ENCODE measurements at regions not wholly inside any gene's neighbourhood (a gene's known extent, or its start where the extent isn't known, plus 50 kb on each side); places are given as distances from the start of the nearest gene placed in this dataset.
"Not testable (repeated sequence)": the region's sequence is repeated elsewhere in the genome, so short reads cannot be mapped to it uniquely, and the experiment has no call there.

- no peak for DNase-seq (ENCODE audit: extremely low read depth, low read depth, low spot score)
These were observed 255.9 kb upstream of the SULF2 start for GRCh38 chr20:48041078-48041780.

GRCh38 chr20:48040491-48040890 lies 255.2 kb upstream of the SULF2 start:
- no peak for DNase-seq (ENCODE audit: extremely low read depth, low read depth, low spot score)

GRCh38 chr20:48040051-48040450 lies 254.8 kb upstream of the SULF2 start:
- DNase-seq (ENCODE audit: extremely low read depth, low read depth, low spot score) = no peak

- no peak for DNase-seq (ENCODE audit: extremely low read depth, low read depth, low spot score)
These were observed 254.2 kb upstream of the SULF2 start for GRCh38 chr20:48039514-48039913.

GRCh38 chr20:48038713-48039112 lies 253.4 kb upstream of the SULF2 start:
- no peak for DNase-seq (ENCODE audit: extremely low read depth, low read depth, low spot score)

GRCh38 chr20:48037798-48038197 lies 252.5 kb upstream of the SULF2 start:
- DNase-seq (ENCODE audit: extremely low read depth, low read depth, low spot score) = not testable (repeated sequence)

- no peak for DNase-seq (ENCODE audit: extremely low read depth, low read depth, low spot score)
These were observed 250.9 kb upstream of the SULF2 start for GRCh38 chr20:48035961-48036731.

GRCh38 chr20:48034751-48035150 lies 249.5 kb upstream of the SULF2 start:
- DNase-seq (ENCODE audit: extremely low read depth, low read depth, low spot score) = no peak

- DNase-seq (ENCODE audit: extremely low read depth, low read depth, low spot score) = not testable (repeated sequence)
These were observed 247.7 kb upstream of the SULF2 start for GRCh38 chr20:48033005-48033404.

- DNase-seq (ENCODE audit: extremely low read depth, low read depth, low spot score) = no peak
These were observed 245.8 kb upstream of the SULF2 start for GRCh38 chr20:48031122-48031521.

- DNase-seq (ENCODE audit: extremely low read depth, low read depth, low spot score) = no peak
These were observed 241.8 kb upstream of the SULF2 start for GRCh38 chr20:48026981-48027592.

- no peak for DNase-seq (ENCODE audit: extremely low read depth, low read depth, low spot score)
These were observed 240.4 kb upstream of the SULF2 start for GRCh38 chr20:48025661-48026060.

- no peak for DNase-seq (ENCODE audit: extremely low read depth, low read depth, low spot score)
These were observed 239.8 kb upstream of the SULF2 start for GRCh38 chr20:48025051-48025515.

- no peak for DNase-seq (ENCODE audit: extremely low read depth, low read depth, low spot score)
These were observed 239.3 kb upstream of the SULF2 start for GRCh38 chr20:48024539-48024938.

- DNase-seq (ENCODE audit: extremely low read depth, low read depth, low spot score) = not testable (repeated sequence)
These were observed 235.4 kb upstream of the SULF2 start for GRCh38 chr20:48020696-48021095.

GRCh38 chr20:48019940-48020339 lies 234.7 kb upstream of the SULF2 start:
- DNase-seq (ENCODE audit: extremely low read depth, low read depth, low spot score) = no peak

- DNase-seq (ENCODE audit: extremely low read depth, low read depth, low spot score) = no peak
These were observed 234.2 kb upstream of the SULF2 start for GRCh38 chr20:48019496-48019895.

GRCh38 chr20:48018851-48019250 lies 233.6 kb upstream of the SULF2 start:
- not testable (repeated sequence) for DNase-seq (ENCODE audit: extremely low read depth, low read depth, low spot score)

- no peak for DNase-seq (ENCODE audit: extremely low read depth, low read depth, low spot score)
These were observed 232.7 kb upstream of the SULF2 start for GRCh38 chr20:48017992-48018391.

GRCh38 chr20:48017509-48017908 lies 232.2 kb upstream of the SULF2 start:
- no peak for DNase-seq (ENCODE audit: extremely low read depth, low read depth, low spot score)

GRCh38 chr20:48015943-48016723 lies 230.9 kb upstream of the SULF2 start:
- DNase-seq (ENCODE audit: extremely low read depth, low read depth, low spot score) = no peak

Measured in glomerular endothelial cell (primary cell).